ENCODE measurements at regions not wholly inside any gene's neighbourhood (a gene's known extent, or its start where the extent isn't known, plus 50 kb on each side); places are given as distances from the start of the nearest gene placed in this dataset.

DNA sequence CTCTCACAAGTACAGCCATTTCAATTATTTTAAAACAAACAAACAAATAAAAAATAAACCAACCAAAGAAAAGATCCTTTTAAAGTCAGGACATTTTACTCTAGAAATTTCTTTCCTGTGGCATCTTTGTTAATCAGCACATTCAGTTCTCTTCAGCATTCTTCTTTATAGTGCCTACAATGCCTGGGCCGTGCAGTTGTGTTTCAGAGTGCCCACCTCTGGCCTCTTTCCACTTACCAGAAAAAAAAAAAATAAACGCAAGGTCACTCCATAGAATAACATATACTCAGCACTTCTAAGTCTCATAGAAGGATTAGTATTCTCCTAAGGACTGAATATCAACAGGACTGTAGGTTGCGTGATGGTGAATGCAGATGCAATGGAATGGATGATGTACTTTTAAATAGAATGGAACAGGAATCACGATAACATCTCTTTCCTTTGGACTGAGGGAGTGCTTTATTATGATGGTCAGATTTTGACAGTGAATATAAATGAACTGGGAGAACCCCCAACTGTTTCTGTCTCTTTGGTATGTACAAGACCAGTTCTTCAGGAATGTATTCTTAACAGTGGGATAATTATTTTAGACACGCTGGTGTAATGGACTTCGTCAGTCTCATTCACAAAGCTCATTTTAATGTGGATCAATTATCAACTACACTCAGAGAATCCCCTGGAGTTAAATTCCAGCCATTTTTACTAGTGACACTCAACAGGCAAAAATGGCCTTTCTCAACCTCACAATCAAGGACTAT is 125.0 kb upstream of the NBEA start:
- no peak for DNase-seq (ENCODE audit: low read depth in 2 of 2)
- TF ChIP-seq, protein P1, sequence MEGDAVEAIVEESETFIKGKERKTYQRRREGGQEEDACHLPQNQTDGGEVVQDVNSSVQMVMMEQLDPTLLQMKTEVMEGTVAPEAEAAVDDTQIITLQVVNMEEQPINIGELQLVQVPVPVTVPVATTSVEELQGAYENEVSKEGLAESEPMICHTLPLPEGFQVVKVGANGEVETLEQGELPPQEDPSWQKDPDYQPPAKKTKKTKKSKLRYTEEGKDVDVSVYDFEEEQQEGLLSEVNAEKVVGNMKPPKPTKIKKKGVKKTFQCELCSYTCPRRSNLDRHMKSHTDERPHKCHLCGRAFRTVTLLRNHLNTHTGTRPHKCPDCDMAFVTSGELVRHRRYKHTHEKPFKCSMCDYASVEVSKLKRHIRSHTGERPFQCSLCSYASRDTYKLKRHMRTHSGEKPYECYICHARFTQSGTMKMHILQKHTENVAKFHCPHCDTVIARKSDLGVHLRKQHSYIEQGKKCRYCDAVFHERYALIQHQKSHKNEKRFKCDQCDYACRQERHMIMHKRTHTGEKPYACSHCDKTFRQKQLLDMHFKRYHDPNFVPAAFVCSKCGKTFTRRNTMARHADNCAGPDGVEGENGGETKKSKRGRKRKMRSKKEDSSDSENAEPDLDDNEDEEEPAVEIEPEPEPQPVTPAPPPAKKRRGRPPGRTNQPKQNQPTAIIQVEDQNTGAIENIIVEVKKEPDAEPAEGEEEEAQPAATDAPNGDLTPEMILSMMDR (IDR thresholded peaks at IDR 0.05; ENCODE audit: low read depth, low read length), result no peak
- no peak overlapping the region for H3K4me3 ChIP-seq (replicated peaks in 1 of 2; ENCODE audit: low read depth in 2 of 2, low read length in 2 of 2)

DNA sequence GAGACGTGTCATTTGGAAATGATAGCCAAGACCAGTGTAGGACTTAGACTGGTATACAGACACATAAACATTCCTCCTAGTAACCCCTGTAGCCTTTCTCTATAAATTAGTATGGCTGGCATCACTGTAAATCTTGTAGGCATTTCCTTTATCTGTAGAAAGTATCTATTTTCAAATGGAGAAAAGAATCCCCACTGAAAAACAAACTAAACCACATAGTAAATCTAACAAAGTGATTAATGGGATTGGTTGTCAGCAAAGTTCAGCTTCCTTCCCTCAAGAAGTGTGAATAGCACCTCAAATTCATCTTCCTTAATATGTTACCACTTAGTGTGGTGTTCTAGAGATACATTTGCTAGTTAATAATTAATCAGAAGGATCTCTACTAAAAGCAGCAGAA is 119.4 kb upstream of the NBEA start:
- no peak overlapping the region for H3K4me3 ChIP-seq (replicated peaks in 1 of 2; ENCODE audit: low read depth in 2 of 2, low read length in 2 of 2)
- TF ChIP-seq, protein P1 (IDR thresholded peaks at IDR 0.05; ENCODE audit: low read depth, low read length), result no peak
- no peak for DNase-seq (ENCODE audit: low read depth in 2 of 2)

DNA sequence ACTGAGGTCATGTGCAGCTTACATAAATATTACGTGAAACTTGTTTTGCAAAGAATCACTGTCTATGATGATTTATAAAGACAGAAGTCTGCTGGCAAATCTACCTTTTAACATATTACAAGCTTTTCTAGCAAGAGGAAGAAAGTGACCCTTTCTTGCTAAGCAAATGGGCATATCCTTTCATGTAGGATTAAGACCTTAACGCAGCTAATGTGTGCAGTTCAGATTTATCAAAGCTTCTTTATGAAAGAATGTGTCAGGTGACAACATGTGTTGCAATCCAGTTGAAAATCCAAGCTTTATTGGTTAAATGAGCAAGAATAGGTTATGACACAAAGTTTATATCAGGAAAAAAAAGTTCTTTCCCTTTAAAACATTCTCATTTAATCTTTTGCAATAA is 115.6 kb upstream of the NBEA start:
- H3K4me3 ChIP-seq (replicated peaks in 1 of 2; ENCODE audit: low read depth in 2 of 2, low read length in 2 of 2), result no peak overlapping the region
- no peak for DNase-seq (ENCODE audit: low read depth in 2 of 2)
- TF ChIP-seq, protein P1 (IDR thresholded peaks at IDR 0.05; ENCODE audit: low read depth, low read length), result no peak

DNA sequence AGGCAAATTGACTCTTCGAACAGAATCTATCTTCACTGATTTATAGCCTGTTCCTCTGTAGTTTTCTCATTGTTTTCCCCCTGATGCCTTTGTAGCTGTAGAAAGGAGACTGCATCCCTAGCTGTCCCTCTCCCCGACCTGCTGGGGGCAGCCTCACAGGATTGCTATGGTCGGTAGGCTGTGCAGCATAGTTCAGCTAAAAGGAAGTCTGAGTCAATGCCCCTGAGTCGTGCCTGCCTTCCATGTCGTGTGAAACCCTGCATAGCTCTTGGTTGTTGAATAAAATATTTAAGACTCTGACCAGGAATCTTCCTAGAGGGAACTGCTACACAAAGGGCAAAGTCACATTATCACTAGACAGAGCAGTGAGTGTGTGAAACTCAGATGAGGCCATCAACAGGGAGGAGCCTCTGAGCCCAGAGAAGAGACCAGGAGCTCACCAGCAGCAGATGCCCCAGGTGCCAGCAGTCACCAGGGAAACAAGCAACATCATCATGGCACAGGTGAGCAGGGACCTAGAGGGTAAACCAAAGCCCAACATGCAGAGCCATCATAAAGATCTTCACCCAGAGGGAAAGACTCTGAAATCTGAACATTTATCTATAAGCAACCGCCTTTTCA is 108.4 kb upstream of the NBEA start:
- DNase-seq (ENCODE audit: low read depth in 2 of 2), result peak in 1 of 2 donors; percentile 4
- TF ChIP-seq, protein P1 (IDR thresholded peaks at IDR 0.05; ENCODE audit: low read depth, low read length), result no peak
- H3K4me3 ChIP-seq (replicated peaks in 1 of 2; ENCODE audit: low read depth in 2 of 2, low read length in 2 of 2), result no peak overlapping the region

- TF ChIP-seq, protein P1 (IDR thresholded peaks at IDR 0.05; ENCODE audit: low read depth, low read length), result no peak
- DNase-seq (ENCODE audit: low read depth in 2 of 2), result no peak
- H3K4me3 ChIP-seq (replicated peaks in 1 of 2; ENCODE audit: low read depth in 2 of 2, low read length in 2 of 2), result no peak overlapping the region
Observed at GRCh38 chr13:34842466-34842865, 99.6 kb upstream of the NBEA start.

- H3K4me3 ChIP-seq (replicated peaks in 1 of 2; ENCODE audit: low read depth in 2 of 2, low read length in 2 of 2), result no peak overlapping the region
- DNase-seq (ENCODE audit: low read depth in 2 of 2), result no peak
- TF ChIP-seq, protein P1 (IDR thresholded peaks at IDR 0.05; ENCODE audit: low read depth, low read length), result no peak
Observed at GRCh38 chr13:34847766-34848165, 94.3 kb upstream of the NBEA start.

Data from cardiac fibroblast (primary cell).